Stimulated activated CD8-positive, alpha-beta memory T cell treated with anti-CD3 and anti-CD28 coated beads, Interleukin-7, amount 100 ng/mL, for 4 hours (primary cell): ENCODE measurements at regions not wholly inside any gene's neighbourhood (a gene's known extent, or its start where the extent isn't known, plus 50 kb on each side); places are given as distances from the start of the nearest gene placed in this dataset.
"Not testable (repeated sequence)": the region's sequence is repeated elsewhere in the genome, so short reads cannot be mapped to it uniquely, and the experiment has no call there.

Experiments used
- DNase-seq, 2 donors: peaks; one replicate each; pipeline ENCODE4 v3.0.0-alpha.2; 2020; ENCODE audit warnings: low read depth in 2 of 2

DNA sequence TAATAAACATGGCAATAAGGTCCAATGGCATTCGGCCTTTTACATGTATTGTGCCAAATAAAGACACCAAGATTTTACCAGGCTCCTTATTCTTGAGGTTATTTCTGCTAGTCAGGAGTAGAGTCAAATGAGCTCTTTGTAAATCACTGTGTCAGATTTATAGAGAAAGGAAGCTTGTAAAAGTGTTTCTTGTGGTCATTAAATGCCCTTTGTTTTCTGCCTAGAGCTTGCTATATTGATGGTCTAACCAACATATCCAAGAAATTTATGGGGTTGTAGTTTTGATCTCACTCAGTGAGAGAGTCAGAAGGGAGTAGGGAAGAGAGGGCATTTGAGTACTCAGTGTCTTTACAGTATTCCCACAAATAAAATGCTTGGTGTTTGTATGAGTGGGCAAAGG, 86.2 kb upstream of the FRMPD4 start:
- DNase-seq, result no peak

GRCh38 chrX:12058087-12058486, 80.2 kb upstream of the FRMPD4 start:
- DNase-seq, result no peak

DNA sequence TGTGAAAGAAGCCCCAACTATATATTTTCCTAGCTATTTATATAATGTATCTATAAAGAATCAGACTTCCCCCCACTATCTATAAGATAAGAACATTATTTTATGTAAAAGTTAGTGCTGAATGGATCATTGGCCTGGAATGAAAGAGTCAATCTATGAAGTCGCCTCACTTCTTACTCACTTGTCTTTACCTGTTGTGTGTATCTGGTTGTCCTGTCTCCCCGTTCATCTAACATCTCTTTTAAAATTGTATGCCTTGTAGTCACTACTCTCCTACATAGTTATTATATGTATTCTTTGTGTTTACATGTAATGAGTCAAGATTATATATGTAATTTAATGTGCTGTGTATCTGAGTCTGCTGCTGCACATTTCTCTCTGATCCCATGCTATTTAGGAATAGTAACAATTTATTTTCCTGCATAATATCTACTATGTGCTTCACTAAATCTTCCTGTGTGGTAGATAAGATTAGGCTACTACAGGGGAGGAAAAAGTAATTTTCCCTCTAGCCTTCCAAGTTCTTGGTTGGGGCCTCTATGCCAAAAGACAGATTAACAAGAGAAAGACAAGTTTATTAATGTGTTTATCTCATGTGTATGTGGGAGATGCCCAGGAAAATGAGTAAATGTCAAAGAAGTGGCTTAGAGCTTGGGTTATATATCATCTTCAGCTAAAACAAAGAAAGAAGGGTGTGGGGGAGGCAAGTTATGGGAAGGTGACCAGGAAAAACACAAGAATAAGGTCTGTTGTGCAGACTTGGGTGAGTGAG, 77.6 kb upstream of the FRMPD4 start:
- no peak for DNase-seq

DNA sequence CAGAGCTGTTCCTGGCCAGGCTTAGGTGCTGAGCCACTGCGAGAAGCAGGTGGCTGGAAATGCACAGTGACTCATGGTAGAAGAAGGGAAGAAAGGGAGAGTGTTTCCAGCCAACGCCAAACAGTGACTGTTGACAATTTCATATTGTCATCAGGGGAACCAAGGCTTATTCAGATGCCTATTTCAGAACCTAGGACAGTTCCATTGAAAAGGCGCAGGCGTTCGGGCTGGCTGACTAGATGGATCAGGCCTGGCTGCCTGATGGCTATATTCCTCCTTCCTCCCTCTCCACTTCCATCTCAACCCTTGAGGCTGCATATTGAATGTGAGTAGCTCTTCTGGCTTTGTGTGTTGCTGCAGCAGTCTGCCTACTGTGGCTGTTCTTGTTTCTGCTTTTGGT, 73.0 kb upstream of the FRMPD4 start:
- DNase-seq, result no peak

DNA sequence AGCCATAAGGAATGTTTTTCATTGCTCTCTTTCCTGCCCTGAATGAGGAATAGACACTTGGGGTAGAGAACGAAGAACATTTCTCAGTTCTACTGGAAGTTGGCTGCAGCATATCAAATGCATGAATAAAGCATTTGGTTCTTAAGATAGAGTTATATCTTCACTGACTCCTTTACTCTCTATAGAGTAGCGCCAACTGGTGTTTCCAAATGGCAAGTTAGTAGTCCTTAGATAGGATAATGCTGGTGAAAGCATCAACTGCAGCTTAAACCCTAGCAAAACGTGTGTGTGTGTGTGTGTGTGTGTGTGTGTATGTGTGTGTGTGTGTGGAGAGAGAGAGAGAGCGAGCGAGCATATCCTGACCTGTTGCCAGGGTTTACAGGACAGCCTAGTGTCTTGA, 62.2 kb upstream of the FRMPD4 start:
- no peak for DNase-seq

GRCh38 chrX:12080265-12080664, 58.0 kb upstream of the FRMPD4 start:
- no peak for DNase-seq

- not testable (repeated sequence) for DNase-seq
These were observed 55.3 kb upstream of the FRMPD4 start for GRCh38 chrX:12082959-12083358.
